ENCODE measurements at regions not wholly inside any gene's neighbourhood (a gene's known extent, or its start where the extent isn't known, plus 50 kb on each side); places are given as distances from the start of the nearest gene placed in this dataset.
"Not testable (repeated sequence)": the region's sequence is repeated elsewhere in the genome, so short reads cannot be mapped to it uniquely, and the experiment has no call there.

DNA sequence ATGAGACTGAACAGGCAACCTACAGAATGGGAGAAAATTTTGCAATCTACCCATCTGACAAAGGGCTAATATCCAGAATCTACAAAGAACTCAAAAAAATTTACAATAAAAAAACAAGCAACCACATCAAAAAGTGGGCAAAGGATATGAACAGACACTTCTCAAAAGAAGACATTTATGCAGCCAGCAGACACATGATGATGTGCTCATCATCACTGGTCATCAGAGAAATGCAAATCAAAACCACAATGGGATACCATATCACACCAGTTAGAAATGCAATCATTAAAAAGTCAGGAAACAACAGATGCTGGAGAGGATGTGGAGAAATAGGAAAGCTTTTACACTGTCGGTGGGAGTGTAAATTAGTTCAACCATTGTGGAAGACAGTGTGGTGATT lies 51.7 kb upstream of the PAXBP1 start:
- H3K27ac ChIP-seq; H3K9me3 ChIP-seq (ENCODE audit: low read depth, low read length); DNase-seq (ENCODE audit: low read depth, low spot score); H3K9ac ChIP-seq (ENCODE audit: insufficient read length); H3K36me3 ChIP-seq (ENCODE audit: insufficient read depth, low read length); H3K4me3 ChIP-seq: not testable (repeated sequence)

DNA sequence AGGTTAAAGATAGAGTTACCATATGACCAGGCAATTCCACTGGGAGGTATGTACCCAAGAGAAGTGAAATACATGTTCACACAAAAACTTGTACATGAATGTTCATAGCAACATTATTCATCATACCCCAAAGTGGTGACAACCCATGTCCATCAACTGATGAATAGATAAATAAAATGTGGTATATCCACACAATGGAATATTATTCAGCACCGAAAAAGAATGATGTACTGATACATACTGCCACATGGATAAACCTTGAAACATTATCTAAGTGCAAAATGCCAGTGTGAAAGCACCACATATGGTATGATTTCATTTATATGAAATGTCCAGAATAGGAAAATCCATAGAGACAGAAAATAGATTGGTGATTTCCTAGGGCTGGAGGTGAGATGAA lies 53.4 kb upstream of the PAXBP1 start:
- Histone ChIP-seq H3K4me3 (no peak overlapping the region), H3K27ac (no peak overlapping the region), H3K9ac (ENCODE audit: insufficient read length) (no peak overlapping the region), H3K9me3 (ENCODE audit: low read depth, low read length) (no peaks in the 10 kb centered on the region), H3K36me3 (ENCODE audit: insufficient read depth, low read length) (no peaks in the 10 kb centered on the region)
- TF ChIP-seq EZH2 (IDR thresholded peaks at IDR 0.05) (no peak), FOXP2 (optimal IDR thresholded peaks at IDR 0.05; ENCODE audit: control extremely low read depth, extremely low read length, insufficient read depth) (no peak), POLR2AphosphoS5 (IDR thresholded peaks at IDR 0.05; ENCODE audit: borderline replicate concordance, low read depth, low read length) (no peak)
- DNase-seq (ENCODE audit: low read depth, low spot score) = no peak

DNA sequence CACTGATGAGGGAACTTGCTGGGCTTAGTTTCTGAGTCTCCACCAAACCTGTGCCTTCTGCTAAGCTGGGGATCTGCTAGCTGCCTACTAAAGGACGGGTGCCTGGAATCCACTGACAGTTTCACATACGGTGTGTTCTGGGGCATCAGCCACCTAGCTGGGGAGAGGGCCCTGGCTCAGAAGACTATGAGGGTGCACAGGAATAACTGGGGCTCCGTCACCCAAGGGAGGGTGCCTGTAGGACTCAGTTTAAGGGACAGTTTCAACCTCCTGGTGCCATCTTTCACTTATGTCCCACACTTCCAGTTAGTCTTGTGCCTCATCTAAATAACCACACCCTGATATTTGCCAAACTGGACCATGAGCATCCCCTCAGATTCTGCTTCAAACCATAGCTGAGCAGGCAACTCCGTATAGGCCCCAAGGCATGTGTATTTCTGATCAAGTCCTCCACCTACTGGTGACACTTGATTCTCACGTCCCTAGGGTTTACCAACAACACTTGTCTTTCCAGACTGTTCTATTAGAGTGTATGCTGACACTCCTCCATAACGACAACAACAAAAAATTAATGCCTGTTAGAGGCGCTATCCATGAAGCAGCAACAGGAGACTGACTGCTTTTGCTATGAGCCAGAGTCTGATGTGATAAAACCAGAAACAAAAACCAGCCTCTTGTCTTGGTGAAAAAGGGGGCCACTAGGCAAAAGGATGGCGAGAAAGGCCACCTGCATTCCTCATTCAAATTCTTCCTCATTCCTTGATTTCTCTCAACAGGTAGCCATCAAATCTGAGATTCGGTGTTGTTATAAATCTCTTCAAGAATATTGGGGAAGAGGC lies 55.0 kb upstream of the PAXBP1 start:
- Histone ChIP-seq H3K36me3 (ENCODE audit: insufficient read depth, low read length) (no peaks in the 10 kb centered on the region), H3K27ac (no peak overlapping the region), H3K4me3 (no peak overlapping the region), H3K9me3 (ENCODE audit: low read depth, low read length) (no peaks in the 10 kb centered on the region), H3K9ac (ENCODE audit: insufficient read length) (no peak overlapping the region)
- TF ChIP-seq POLR2AphosphoS5 (IDR thresholded peaks at IDR 0.05; ENCODE audit: borderline replicate concordance, low read depth, low read length) = no peak
- TF ChIP-seq EZH2 (IDR thresholded peaks at IDR 0.05) = no peak
- peak; percentile 8 for DNase-seq (ENCODE audit: low read depth, low spot score)

DNA sequence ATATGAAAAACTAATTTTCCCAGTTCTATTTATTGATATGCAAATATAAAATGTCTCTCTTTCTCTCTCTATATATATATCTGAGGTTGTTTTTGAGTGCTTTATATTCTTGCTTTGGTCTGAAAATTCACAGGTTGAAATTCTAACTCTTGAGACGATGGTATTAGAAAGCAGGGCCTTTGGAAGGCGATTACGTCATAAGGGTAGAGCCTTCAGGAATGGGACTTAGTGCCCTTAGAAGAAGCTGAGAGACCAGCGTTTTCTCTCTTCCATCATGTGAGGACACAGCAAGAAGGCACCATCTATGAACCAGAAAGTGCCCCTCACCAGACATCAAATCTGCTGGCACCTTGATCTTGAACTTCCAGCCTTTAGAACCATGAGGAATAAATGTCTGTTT lies 57.4 kb upstream of the PAXBP1 start:
- Histone ChIP-seq H3K9me3 (ENCODE audit: low read depth, low read length) (no peaks in the 10 kb centered on the region), H3K36me3 (ENCODE audit: insufficient read depth, low read length) (no peaks in the 10 kb centered on the region), H3K27ac (no peak overlapping the region), H3K4me3 (no peak overlapping the region), H3K9ac (ENCODE audit: insufficient read length) (no peak overlapping the region)
- TF ChIP-seq FOXP2 (optimal IDR thresholded peaks at IDR 0.05; ENCODE audit: control extremely low read depth, extremely low read length, insufficient read depth) (no peak), POLR2AphosphoS5 (IDR thresholded peaks at IDR 0.05; ENCODE audit: borderline replicate concordance, low read depth, low read length) (no peak), EZH2 (IDR thresholded peaks at IDR 0.05) (no peak)
- no peak for DNase-seq (ENCODE audit: low read depth, low spot score)

DNA sequence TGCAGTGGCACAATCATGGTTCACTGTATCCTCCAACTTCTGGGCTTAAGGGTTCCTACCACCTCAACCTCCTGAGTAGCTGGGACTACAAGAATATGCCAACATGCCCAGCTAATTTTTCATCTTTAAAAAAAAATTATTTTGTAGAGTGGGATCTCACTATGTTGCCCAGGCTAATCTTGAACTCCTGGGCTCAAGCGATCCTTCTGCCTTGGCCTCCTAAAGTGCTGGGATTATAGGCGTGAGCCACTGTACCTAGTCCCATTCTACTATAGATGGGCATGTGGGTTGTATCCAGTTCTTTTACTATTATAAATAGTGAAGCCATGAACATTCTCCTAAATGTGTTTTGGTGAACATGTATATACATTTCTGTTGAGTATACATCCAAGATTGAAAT lies 57.9 kb upstream of the PAXBP1 start:
- H3K9me3 ChIP-seq (ENCODE audit: low read depth, low read length) = no peaks in the 10 kb centered on the region
- H3K9ac ChIP-seq (ENCODE audit: insufficient read length) = no peak overlapping the region
- no peak for DNase-seq (ENCODE audit: low read depth, low spot score)
- H3K36me3 ChIP-seq (ENCODE audit: insufficient read depth, low read length) = no peaks in the 10 kb centered on the region
- no peak overlapping the region for H3K4me3 ChIP-seq
- H3K27ac ChIP-seq = no peak overlapping the region
- TF ChIP-seq POLR2AphosphoS5 (IDR thresholded peaks at IDR 0.05; ENCODE audit: borderline replicate concordance, low read depth, low read length) (no peak), FOXP2 (optimal IDR thresholded peaks at IDR 0.05; ENCODE audit: control extremely low read depth, extremely low read length, insufficient read depth) (no peak), EZH2 (IDR thresholded peaks at IDR 0.05) (no peak)

DNA sequence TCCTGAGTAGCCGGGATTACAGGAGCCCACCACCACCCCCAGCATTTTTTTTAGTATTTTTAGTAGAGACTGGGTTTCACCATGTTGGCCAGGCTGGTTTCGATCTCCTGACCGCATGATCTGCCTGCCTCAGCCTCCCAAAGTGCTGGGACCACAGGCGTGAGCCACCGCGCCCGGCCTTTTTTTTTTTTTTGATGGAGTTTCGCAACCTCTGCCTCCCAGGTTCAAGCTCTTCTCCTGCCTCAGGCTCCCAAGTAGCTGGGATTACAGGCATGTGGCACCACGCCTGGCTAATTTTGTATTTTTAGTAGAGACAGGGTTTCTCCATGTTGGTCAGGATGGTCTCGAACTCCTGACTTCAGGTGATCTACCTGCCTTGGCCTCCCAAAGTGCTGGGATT lies 60.2 kb upstream of the PAXBP1 start:
- not testable (repeated sequence) for H3K9ac ChIP-seq (ENCODE audit: insufficient read length); DNase-seq (ENCODE audit: low read depth, low spot score); H3K9me3 ChIP-seq (ENCODE audit: low read depth, low read length); H3K4me3 ChIP-seq; H3K27ac ChIP-seq; H3K36me3 ChIP-seq (ENCODE audit: insufficient read depth, low read length)

DNA sequence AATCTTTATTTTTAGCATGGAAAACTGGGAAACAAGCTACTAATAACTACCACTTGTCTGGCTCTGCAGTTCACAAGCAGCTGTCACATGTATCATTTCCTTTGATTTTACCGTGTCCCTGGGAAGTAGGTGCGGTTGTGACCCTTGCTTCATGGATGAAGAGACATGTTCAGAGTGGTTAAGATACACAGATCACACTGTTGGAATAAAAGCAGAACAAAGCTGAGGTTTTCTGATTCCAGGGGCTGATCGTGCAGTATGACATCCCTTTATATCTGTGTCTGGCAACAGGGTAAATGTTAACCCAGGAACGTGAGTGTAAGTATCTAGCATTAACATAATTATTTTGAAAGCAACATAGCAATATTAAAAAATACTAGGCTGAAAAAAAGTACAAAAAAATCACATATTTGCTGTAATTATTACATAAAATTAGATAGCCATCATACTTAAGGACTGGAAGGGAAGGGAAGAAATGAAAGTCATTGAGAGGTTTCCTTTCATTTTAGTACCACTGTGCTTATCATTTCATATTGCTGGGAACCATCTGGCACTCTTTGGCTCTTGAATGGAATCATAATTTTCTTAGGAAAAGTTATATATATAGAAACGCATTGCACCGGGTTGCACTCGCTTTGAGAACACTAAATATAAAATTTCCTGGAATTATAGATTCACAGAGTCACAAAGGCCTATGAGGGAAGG lies 62.8 kb upstream of the PAXBP1 start:
- no peak for DNase-seq (ENCODE audit: low read depth, low spot score)
- H3K9ac ChIP-seq (ENCODE audit: insufficient read length) = no peak overlapping the region
- H3K27ac ChIP-seq = no peak overlapping the region
- H3K9me3 ChIP-seq (ENCODE audit: low read depth, low read length) = no peaks in the 10 kb centered on the region
- no peaks in the 10 kb centered on the region for H3K36me3 ChIP-seq (ENCODE audit: insufficient read depth, low read length)
- no peak overlapping the region for H3K4me3 ChIP-seq
- TF ChIP-seq EZH2 (IDR thresholded peaks at IDR 0.05) (no peak), POLR2AphosphoS5 (IDR thresholded peaks at IDR 0.05; ENCODE audit: borderline replicate concordance, low read depth, low read length) (no peak), FOXP2 (optimal IDR thresholded peaks at IDR 0.05; ENCODE audit: control extremely low read depth, extremely low read length, insufficient read depth) (no peak)

DNA sequence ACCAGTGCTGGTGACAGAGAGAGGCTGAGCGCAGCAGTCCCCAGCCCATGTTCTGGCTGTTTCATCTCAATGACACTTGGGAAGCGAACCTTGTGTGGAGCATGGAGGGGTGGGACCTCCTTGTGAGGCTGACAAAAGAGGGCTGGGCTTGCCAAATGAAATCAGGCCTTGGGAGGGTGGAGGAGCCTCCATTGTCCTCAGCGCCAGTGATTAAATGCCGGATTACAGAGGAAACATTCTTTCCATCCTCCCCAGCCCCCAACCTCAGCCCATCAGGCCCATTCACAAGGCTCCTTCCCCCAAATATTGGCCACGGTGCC lies 63.3 kb upstream of the PAXBP1 start:
- H3K36me3 ChIP-seq (ENCODE audit: insufficient read depth, low read length) = no peaks in the 10 kb centered on the region
- H3K4me3 ChIP-seq = no peak overlapping the region
- no peak overlapping the region for H3K9ac ChIP-seq (ENCODE audit: insufficient read length)
- DNase-seq (ENCODE audit: low read depth, low spot score) = no peak
- H3K27ac ChIP-seq = no peak overlapping the region
- TF ChIP-seq POLR2AphosphoS5 (IDR thresholded peaks at IDR 0.05; ENCODE audit: borderline replicate concordance, low read depth, low read length) (no peak), FOXP2 (optimal IDR thresholded peaks at IDR 0.05; ENCODE audit: control extremely low read depth, extremely low read length, insufficient read depth) (no peak), EZH2 (IDR thresholded peaks at IDR 0.05) (no peak)
- H3K9me3 ChIP-seq (ENCODE audit: low read depth, low read length) = no peaks in the 10 kb centered on the region

DNA sequence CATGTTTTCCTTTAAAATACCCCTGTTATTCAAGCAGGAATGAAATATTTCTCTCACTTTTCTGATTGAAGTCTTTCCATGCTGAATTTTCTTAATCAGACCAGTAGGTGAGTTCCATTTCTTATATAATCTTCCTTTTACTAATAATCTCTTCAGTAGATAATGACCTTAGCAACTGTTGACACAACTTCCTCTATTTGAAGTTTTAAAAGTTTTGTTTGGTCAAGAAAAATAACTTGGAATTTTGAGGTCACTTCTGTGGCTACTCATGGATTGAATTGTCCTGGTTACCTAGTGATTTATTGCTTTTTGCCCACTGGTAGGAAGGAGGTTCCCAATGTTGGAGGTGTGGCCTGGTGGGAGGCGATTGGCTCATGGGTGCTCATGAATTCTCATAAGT lies 70.6 kb upstream of the PAXBP1 start:
- no peak for DNase-seq (ENCODE audit: low read depth, low spot score)
- no peaks in the 10 kb centered on the region for H3K36me3 ChIP-seq (ENCODE audit: insufficient read depth, low read length)
- TF ChIP-seq FOXP2 (optimal IDR thresholded peaks at IDR 0.05; ENCODE audit: control extremely low read depth, extremely low read length, insufficient read depth) = no peak
- no peak overlapping the region for H3K27ac ChIP-seq
- no peak overlapping the region for H3K4me3 ChIP-seq
- H3K9me3 ChIP-seq (ENCODE audit: low read depth, low read length) = no peaks in the 10 kb centered on the region
- no peak overlapping the region for H3K9ac ChIP-seq (ENCODE audit: insufficient read length)

Data from SK-N-MC (cell line).